GM12878 (cell line): ENCODE measurements at regions not wholly inside any gene's neighbourhood (a gene's known extent, or its start where the extent isn't known, plus 50 kb on each side); places are given as distances from the start of the nearest gene placed in this dataset.
A peak's percentile ranks its signal among the peaks of the same experiment; 100 is the strongest.

Experiments used
- ATAC-seq: fragments of 200-7000 bp; cut with Tn5 transposase; 3 replicates; pipeline ENCODE4 v1.9.1; 2020; ENCODE audit warnings: mild to moderate bottlenecking, moderate library complexity
- BruUV-seq: library from RNA; stranded (reverse); fragments of 400-500 nt; replicated peaks from 2 replicates; lab custom pipeline; 2021; lab: Mats Ljungman, UMichigan
- CTCF ChIA-PET: fragments of 300-600 bp; sonication (Branson Sonifier 250); formaldehyde crosslinking; extraction: SDS; loops from one replicate; lab custom pipeline; 2021; ENCODE audit warnings: inconsistent platforms; lab: Yijun Ruan, JAX
- POLR2A ChIA-PET: fragments of 350-600 bp; formaldehyde crosslinking; extraction: SDS; loops from one replicate; lab custom pipeline; 2021; ENCODE audit warnings: inconsistent platforms; lab: Charles Lee
- RAD21 ChIA-PET: fragments of 300-600 bp; sonication (Branson Sonifier 250); formaldehyde crosslinking; loops from one replicate; lab custom pipeline; 2023; ENCODE audit warnings: antibody characterized with exemption; ENCODE audit not compliant: unreplicated experiment; lab: Charles Lee
- SMC1A ChIA-PET: fragments of 300-600 bp; sonication (Branson Sonifier 250); formaldehyde crosslinking; loops from one replicate; lab custom pipeline; 2023; ENCODE audit not compliant: unreplicated experiment, uncharacterized antibody; lab: Charles Lee
- DNase-seq: peaks from one replicate; pipeline ENCODE4 v3.0.0-alpha.2; 2011; ENCODE audit warnings: low read depth, low spot score
- FAIRE-seq: peaks from 3 replicates; lab custom pipeline; 2011; peaks lifted over from hg19 to GRCh38; lab: Jason Lieb, UNC
- H2AFZ ChIP-seq: 2 replicates; pipeline ENCODE4 v1.6.0; 2011; ENCODE audit warnings: low read depth, low read length, control low read depth; ENCODE audit not compliant: control insufficient read depth
- H3K27ac ChIP-seq: 2 replicates; pipeline ENCODE4 v1.5.1; 2011; ENCODE audit warnings: control low read depth; ENCODE audit not compliant: control insufficient read depth, insufficient read depth
- H3K27me3 ChIP-seq, 2 experiments: replicated peaks in 1 of 2; 2 replicates each; pipeline versions ENCODE4 v1.6.0 to v1.6.1; 2011; ENCODE audit warnings: low read length in 1 of 2; ENCODE audit not compliant: control insufficient read depth in 2 of 2, insufficient read depth in 2 of 2
- H3K36me3 ChIP-seq, 2 experiments: 2 replicates each; pipeline ENCODE4 v1.5.1; 2011; ENCODE audit warnings: low read length in 1 of 2; ENCODE audit not compliant: control insufficient read depth in 2 of 2, insufficient read depth in 2 of 2
- H3K4me1 ChIP-seq: 2 replicates; pipeline ENCODE4 v1.6.1; 2011; ENCODE audit warnings: mild to moderate bottlenecking, low read length, moderate library complexity, mixed read lengths; ENCODE audit not compliant: control insufficient read depth, insufficient read depth
- H3K4me2 ChIP-seq: 2 replicates; pipeline ENCODE4 v1.6.0; 2011; ENCODE audit warnings: control low read depth; ENCODE audit not compliant: control insufficient read depth, insufficient read depth
- H3K4me3 ChIP-seq: fragments of 200-600 bp; sonication (generic); 2 replicates; pipeline ENCODE4 v1.5.1; 2016
- H3K79me2 ChIP-seq: 2 replicates; pipeline ENCODE4 v1.6.0; 2011; ENCODE audit warnings: low read length; ENCODE audit not compliant: control insufficient read depth, insufficient read depth
- H3K9ac ChIP-seq: 2 replicates; pipeline ENCODE4 v1.8.0; 2011; ENCODE audit warnings: low read length, control low read depth, mixed read lengths; ENCODE audit not compliant: control insufficient read depth, insufficient read depth
- H3K9me3 ChIP-seq: replicated peaks from 3 replicates; pipeline ENCODE4 v1.5.1; 2011; ENCODE audit warnings: mild to moderate bottlenecking, low read length; ENCODE audit not compliant: control insufficient read depth, insufficient read depth
- H4K20me1 ChIP-seq: 2 replicates; pipeline ENCODE4 v1.6.0; 2011; ENCODE audit not compliant: control insufficient read depth, insufficient read depth
- ATF7 ChIP-seq: fragments of 450-650 bp; IDR thresholded peaks from 2 replicates; pipeline ENCODE4 v1.6.1; 2016; ENCODE audit warnings: low read depth, mild to moderate bottlenecking
- CHD2 ChIP-seq: IDR thresholded peaks from 2 replicates; pipeline ENCODE4 v1.6.1; 2011; ENCODE audit warnings: low read depth, low read length, improper control_type of control experiment, borderline replicate concordance
- DPF2 ChIP-seq: fragments of 450-650 bp; IDR thresholded peaks from 2 replicates; pipeline ENCODE4 v1.6.1; 2017; ENCODE audit warnings: mild to moderate bottlenecking
- GATAD2B ChIP-seq: fragments of 450-650 bp; conservative IDR thresholded peaks from 2 replicates; pipeline ENCODE4 v1.6.1; 2017; ENCODE audit warnings: low read depth, mild to moderate bottlenecking, moderate library complexity
- IKZF1 ChIP-seq: fragments of 450-650 bp; conservative IDR thresholded peaks from 2 replicates; pipeline ENCODE4 v1.6.1; 2017; ENCODE audit warnings: antibody characterized with exemption, mild to moderate bottlenecking
- IKZF2 ChIP-seq, 2 experiments: fragments of 450-650 bp; IDR thresholded peaks; 2 replicates each; pipeline ENCODE4 v1.6.1; 2017; ENCODE audit warnings: mild to moderate bottlenecking in 2 of 2, moderate library complexity in 2 of 2
- MTA2 ChIP-seq: fragments of 450-650 bp; IDR thresholded peaks from 2 replicates; pipeline ENCODE4 v1.6.1; 2016; ENCODE audit warnings: low read depth, mild to moderate bottlenecking, moderate library complexity
- NBN ChIP-seq: fragments of 450-650 bp; IDR thresholded peaks from 2 replicates; pipeline ENCODE4 v1.6.1; 2016
- PKNOX1 ChIP-seq: fragments of 450-650 bp; IDR thresholded peaks from 2 replicates; pipeline ENCODE4 v1.6.1; 2016; ENCODE audit warnings: mild to moderate bottlenecking
- RB1 ChIP-seq: fragments of 450-650 bp; formaldehyde crosslinking; IDR thresholded peaks from 2 replicates; pipeline ENCODE4 v1.6.1; 2017; ENCODE audit warnings: mild to moderate bottlenecking, borderline replicate concordance
- whole genome bisulfite sequencing: methylation state at CpG from one replicate; pipeline ENCODE4 v1.1.6; 2016; ENCODE audit warnings: low lambda C conversion rate; ENCODE audit not compliant: insufficient replicate concordance, insufficient coverage; ENCODE audit errors: missing lambda C conversion rate; 5-methylcytosine and 5-hydroxymethylcytosine counted together
- in situ Hi-C: fragments of 300-500 bp; cut with MboI; formaldehyde crosslinking; loops from 9 replicates; pipeline ENCODE4 v1.14.3; 2018; ENCODE audit warnings: mixed read lengths
- intact Hi-C: fragments of 100-400 bp; cut with micrococcal nuclease; formaldehyde crosslinking; loops from one replicate; pipeline ENCODE4 v1.14.2; 2022; ENCODE audit not compliant: unreplicated experiment
- TF ChIP-seq, protein P1 (sequence below): fragments of 450-650 bp; IDR thresholded peaks from 2 replicates; pipeline ENCODE4 v1.6.1; 2017; ENCODE audit warnings: low read depth, mild to moderate bottlenecking, moderate library complexity
- TF ChIP-seq, protein P2 (sequence below): IDR thresholded peaks from 2 replicates; pipeline ENCODE4 v1.6.1; 2012; ENCODE audit warnings: improper control_type of control experiment, low read depth, low read length; ENCODE audit not compliant: insufficient replicate concordance

DNA sequence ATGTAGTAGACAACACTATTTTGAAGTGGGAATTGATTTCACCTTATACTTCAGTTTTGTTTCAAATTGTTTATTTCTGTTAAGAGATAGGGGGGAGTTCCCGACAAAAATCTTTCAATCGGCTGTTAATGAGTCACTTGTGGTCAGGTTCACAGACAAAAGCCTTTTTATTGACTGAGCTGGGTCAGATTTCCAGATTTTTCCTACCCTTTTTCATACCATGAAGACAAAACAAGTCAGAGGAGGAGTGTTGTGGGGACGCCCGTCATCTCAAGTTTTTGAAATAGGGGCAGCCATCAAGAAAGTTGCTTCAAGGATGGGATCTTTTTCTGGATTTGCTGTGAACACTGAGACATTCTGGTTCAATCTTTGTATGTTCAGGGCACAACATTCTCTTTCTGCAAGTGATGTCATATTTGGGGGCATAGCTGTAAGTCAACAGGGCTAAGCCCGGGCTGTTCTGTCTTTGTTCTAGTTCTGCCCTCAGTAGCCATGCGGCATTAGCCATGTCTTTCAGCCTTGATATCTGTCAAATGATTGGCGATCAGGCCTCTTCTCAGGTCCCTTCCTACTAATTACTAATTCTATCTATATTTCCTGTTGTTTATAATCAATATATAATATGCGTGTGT is 496.0 kb upstream of the MARCKS start:
- ChIA-PET SMC1A (interaction anchor here (1.2 kb wide), 1 partner anchor 24 kb away, joined by 4 read pairs; no protein-coding TSS in a partner anchor), POLR2A (interaction anchor here (0.6 kb wide), 1 partner anchor 12 kb away, joined by 3 read pairs; no protein-coding TSS in a partner anchor), RAD21 (interaction anchor here (1.0 kb wide), 1 partner anchor 54 kb away, joined by 3 read pairs; no protein-coding TSS in a partner anchor), CTCF (interaction anchor here (0.9 kb wide), 1 partner anchor 11 kb away, joined by 3 read pairs; no protein-coding TSS in a partner anchor)
- FAIRE-seq (no peak), DNase-seq (no peak), ATAC-seq (peak; percentile 76)
- H4K20me1 ChIP-seq = no peaks in the 10 kb centered on the region
- BruUV-seq = no TSS peak
- H3K9ac ChIP-seq = no peak overlapping the region
- no peaks in the 10 kb centered on the region for H3K9me3 ChIP-seq
- 87% methylated on average over 8 of the region's 8 CpGs for WGBS
- no peaks in the 10 kb centered on the region for H3K79me2 ChIP-seq
- intact Hi-C loops = loop anchor here (5.0 kb wide), 1 partner anchor 271 kb away; no protein-coding TSS in a partner anchor
- no peak overlapping the region for H3K4me2 ChIP-seq
- no peaks in the 10 kb centered on the region for H3K36me3 ChIP-seq
- H3K4me3 ChIP-seq = no peak overlapping the region
- peak overlapping the region; percentile 6; the same call in 1 of the 2 replicates for H2AFZ ChIP-seq
- H3K4me1 ChIP-seq = no peaks in the 10 kb centered on the region
- in situ Hi-C loops = no loop called here
- H3K27me3 ChIP-seq = no peaks in the 10 kb centered on the region
- no peak overlapping the region for H3K27ac ChIP-seq
- 0 out of 2 replicates have a peak, but pooled peaks have one; percentile 63 for TF ChIP-seq DPF2
- TF ChIP-seq CHD2 = no peak
- TF ChIP-seq RB1 = no peak
- peak; percentile 49 for TF ChIP-seq IKZF1
- TF ChIP-seq NBN = 0 out of 2 replicates have a peak, but pooled peaks have one; percentile 21
- TF ChIP-seq GATAD2B = peak; percentile 58; the same call in 1 of the 2 replicates
- peak; percentile 57; the same call in 1 of the 2 replicates for TF ChIP-seq MTA2
- TF ChIP-seq, protein P1, sequence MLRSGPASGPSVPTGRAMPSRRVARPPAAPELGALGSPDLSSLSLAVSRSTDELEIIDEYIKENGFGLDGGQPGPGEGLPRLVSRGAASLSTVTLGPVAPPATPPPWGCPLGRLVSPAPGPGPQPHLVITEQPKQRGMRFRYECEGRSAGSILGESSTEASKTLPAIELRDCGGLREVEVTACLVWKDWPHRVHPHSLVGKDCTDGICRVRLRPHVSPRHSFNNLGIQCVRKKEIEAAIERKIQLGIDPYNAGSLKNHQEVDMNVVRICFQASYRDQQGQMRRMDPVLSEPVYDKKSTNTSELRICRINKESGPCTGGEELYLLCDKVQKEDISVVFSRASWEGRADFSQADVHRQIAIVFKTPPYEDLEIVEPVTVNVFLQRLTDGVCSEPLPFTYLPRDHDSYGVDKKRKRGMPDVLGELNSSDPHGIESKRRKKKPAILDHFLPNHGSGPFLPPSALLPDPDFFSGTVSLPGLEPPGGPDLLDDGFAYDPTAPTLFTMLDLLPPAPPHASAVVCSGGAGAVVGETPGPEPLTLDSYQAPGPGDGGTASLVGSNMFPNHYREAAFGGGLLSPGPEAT = peak; percentile 52; the same call in 1 of the 2 replicates
- peak; percentile 59 for TF ChIP-seq ATF7
- no peak for TF ChIP-seq PKNOX1
- TF ChIP-seq, protein P2, sequence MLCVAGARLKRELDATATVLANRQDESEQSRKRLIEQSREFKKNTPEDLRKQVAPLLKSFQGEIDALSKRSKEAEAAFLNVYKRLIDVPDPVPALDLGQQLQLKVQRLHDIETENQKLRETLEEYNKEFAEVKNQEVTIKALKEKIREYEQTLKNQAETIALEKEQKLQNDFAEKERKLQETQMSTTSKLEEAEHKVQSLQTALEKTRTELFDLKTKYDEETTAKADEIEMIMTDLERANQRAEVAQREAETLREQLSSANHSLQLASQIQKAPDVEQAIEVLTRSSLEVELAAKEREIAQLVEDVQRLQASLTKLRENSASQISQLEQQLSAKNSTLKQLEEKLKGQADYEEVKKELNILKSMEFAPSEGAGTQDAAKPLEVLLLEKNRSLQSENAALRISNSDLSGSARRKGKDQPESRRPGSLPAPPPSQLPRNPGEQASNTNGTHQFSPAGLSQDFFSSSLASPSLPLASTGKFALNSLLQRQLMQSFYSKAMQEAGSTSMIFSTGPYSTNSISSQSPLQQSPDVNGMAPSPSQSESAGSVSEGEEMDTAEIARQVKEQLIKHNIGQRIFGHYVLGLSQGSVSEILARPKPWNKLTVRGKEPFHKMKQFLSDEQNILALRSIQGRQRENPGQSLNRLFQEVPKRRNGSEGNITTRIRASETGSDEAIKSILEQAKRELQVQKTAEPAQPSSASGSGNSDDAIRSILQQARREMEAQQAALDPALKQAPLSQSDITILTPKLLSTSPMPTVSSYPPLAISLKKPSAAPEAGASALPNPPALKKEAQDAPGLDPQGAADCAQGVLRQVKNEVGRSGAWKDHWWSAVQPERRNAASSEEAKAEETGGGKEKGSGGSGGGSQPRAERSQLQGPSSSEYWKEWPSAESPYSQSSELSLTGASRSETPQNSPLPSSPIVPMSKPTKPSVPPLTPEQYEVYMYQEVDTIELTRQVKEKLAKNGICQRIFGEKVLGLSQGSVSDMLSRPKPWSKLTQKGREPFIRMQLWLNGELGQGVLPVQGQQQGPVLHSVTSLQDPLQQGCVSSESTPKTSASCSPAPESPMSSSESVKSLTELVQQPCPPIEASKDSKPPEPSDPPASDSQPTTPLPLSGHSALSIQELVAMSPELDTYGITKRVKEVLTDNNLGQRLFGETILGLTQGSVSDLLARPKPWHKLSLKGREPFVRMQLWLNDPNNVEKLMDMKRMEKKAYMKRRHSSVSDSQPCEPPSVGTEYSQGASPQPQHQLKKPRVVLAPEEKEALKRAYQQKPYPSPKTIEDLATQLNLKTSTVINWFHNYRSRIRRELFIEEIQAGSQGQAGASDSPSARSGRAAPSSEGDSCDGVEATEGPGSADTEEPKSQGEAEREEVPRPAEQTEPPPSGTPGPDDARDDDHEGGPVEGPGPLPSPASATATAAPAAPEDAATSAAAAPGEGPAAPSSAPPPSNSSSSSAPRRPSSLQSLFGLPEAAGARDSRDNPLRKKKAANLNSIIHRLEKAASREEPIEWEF = peak; percentile 38
- peak; percentile 50 to 67; a peak in 2 of 4 replicates for TF ChIP-seq IKZF2 (IDR thresholded peaks at IDR 0.05)
